BJ (cell line): ENCODE measurements at regions not wholly inside any gene's neighbourhood (a gene's known extent, or its start where the extent isn't known, plus 50 kb on each side); places are given as distances from the start of the nearest gene placed in this dataset.
"Not testable (repeated sequence)": the region's sequence is repeated elsewhere in the genome, so short reads cannot be mapped to it uniquely, and the experiment has no call there.

Source experiments
- CTCF ChIA-PET: fragments of 350-600 bp; formaldehyde crosslinking; extraction: SDS; loops from one replicate; lab custom pipeline; 2021; ENCODE audit warnings: antibody characterized with exemption, inconsistent platforms; lab: Yijun Ruan, JAX
- POLR2A ChIA-PET: fragments of 300-600 bp; sonication (Branson Sonifier 250); formaldehyde crosslinking; extraction: SDS; loops from one replicate; lab custom pipeline; 2021; ENCODE audit warnings: antibody characterized with exemption; lab: Charles Lee
- DNase-seq: peaks from one replicate; pipeline ENCODE4 v3.0.0-alpha.2; 2011; ENCODE audit warnings: low read depth
- H3K27me3 ChIP-seq: 2 replicates; pipeline ENCODE4 v1.6.0; 2011; ENCODE audit warnings: low read length; ENCODE audit not compliant: control insufficient read depth, insufficient read depth
- H3K36me3 ChIP-seq: 2 replicates; pipeline ENCODE4 v1.5.1; 2011; ENCODE audit warnings: low read length; ENCODE audit not compliant: control insufficient read depth, insufficient read depth
- H3K4me3 ChIP-seq: 2 replicates; pipeline ENCODE4 v1.5.1; 2011; ENCODE audit warnings: low read depth, mild to moderate bottlenecking, control low read depth, low read length
- TF ChIP-seq, protein P1 (sequence below): IDR thresholded peaks from 2 replicates; pipeline ENCODE4 v1.5.1; 2011; ENCODE audit warnings: low read depth, mild to moderate bottlenecking, control low read depth, inconsistent platforms, low read length, moderate library complexity; ENCODE audit not compliant: insufficient read depth

GRCh38 chr2:194062401-194062800 lies 1594.6 kb upstream of the SLC39A10 start:
- TF ChIP-seq, protein P1, sequence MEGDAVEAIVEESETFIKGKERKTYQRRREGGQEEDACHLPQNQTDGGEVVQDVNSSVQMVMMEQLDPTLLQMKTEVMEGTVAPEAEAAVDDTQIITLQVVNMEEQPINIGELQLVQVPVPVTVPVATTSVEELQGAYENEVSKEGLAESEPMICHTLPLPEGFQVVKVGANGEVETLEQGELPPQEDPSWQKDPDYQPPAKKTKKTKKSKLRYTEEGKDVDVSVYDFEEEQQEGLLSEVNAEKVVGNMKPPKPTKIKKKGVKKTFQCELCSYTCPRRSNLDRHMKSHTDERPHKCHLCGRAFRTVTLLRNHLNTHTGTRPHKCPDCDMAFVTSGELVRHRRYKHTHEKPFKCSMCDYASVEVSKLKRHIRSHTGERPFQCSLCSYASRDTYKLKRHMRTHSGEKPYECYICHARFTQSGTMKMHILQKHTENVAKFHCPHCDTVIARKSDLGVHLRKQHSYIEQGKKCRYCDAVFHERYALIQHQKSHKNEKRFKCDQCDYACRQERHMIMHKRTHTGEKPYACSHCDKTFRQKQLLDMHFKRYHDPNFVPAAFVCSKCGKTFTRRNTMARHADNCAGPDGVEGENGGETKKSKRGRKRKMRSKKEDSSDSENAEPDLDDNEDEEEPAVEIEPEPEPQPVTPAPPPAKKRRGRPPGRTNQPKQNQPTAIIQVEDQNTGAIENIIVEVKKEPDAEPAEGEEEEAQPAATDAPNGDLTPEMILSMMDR = no peak
- no peak for DNase-seq
- Histone ChIP-seq H3K4me3 (no peak overlapping the region), H3K36me3 (no peaks in the 10 kb centered on the region), H3K27me3 (no peaks in the 10 kb centered on the region)
- POLR2A ChIA-PET = no interaction called here
- CTCF ChIA-PET = no interaction called here

- Histone ChIP-seq H3K27me3 (no peaks in the 10 kb centered on the region), H3K36me3 (no peaks in the 10 kb centered on the region), H3K4me3 (no peak overlapping the region)
- ChIA-PET POLR2A (no interaction called here), CTCF (no interaction called here)
- DNase-seq = no peak
- TF ChIP-seq, protein P1 = no peak
These were observed 1596.8 kb upstream of the SLC39A10 start for GRCh38 chr2:194060269-194060668.

GRCh38 chr2:194054313-194054712 lies 1602.7 kb upstream of the SLC39A10 start:
- POLR2A ChIA-PET = no interaction called here
- Histone ChIP-seq H3K27me3 (no peaks in the 10 kb centered on the region), H3K4me3 (no peak overlapping the region), H3K36me3 (no peaks in the 10 kb centered on the region)
- TF ChIP-seq, protein P1 = no peak
- DNase-seq = no peak
- CTCF ChIA-PET = no interaction called here

GRCh38 chr2:194044321-194044720 lies 1612.7 kb upstream of the SLC39A10 start:
- no peak overlapping the region for H3K4me3 ChIP-seq
- ChIA-PET CTCF (no interaction called here), POLR2A (no interaction called here)
- no peaks in the 10 kb centered on the region for H3K36me3 ChIP-seq
- no peak for DNase-seq
- H3K27me3 ChIP-seq = no peaks in the 10 kb centered on the region
- TF ChIP-seq, protein P1 = no peak

GRCh38 chr2:194021130-194021529 lies 1635.9 kb upstream of the SLC39A10 start:
- CTCF ChIA-PET, H3K4me3 ChIP-seq, POLR2A ChIA-PET, DNase-seq, H3K36me3 ChIP-seq, H3K27me3 ChIP-seq: not testable (repeated sequence)

DNA sequence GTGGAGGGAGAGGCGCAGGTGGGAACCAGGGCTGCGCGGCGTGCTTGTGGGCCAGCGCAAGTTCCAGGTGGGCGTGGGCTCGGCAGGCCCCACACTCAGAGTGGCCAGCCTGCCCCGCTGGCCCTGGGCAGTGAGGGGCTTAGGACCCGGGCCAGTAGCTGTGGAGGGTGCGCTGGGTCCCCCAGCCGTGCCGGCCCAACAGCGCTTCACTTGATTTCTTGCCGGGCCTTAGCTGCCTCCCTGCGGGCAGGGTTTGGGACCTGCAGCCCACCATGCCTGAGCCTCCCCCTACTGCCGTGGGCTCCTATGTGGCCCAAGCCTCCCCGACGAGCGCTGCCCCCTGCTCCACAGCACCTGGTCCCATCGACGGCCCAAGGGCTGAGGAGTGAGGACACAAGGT lies 1636.9 kb upstream of the SLC39A10 start:
- no peaks in the 10 kb centered on the region for H3K36me3 ChIP-seq
- TF ChIP-seq, protein P1 = no peak
- no peak for DNase-seq
- ChIA-PET CTCF (no interaction called here), POLR2A (no interaction called here)
- H3K4me3 ChIP-seq = no peak overlapping the region
- H3K27me3 ChIP-seq = no peaks in the 10 kb centered on the region
